Activated T-helper 2 cell treated with anti-CD3 and anti-CD28 coated beads, Interferon-gamma antibody, Interleukin-2, Interleukin-4, amounts not matched to agents 10 μg/mL and 5 μg/mL and 100 μg/mL, durations not matched to agents 14 hours and 24 hours and 36 hours (primary cell): ENCODE measurements at regions not wholly inside any gene's neighbourhood (a gene's known extent, or its start where the extent isn't known, plus 50 kb on each side); places are given as distances from the start of the nearest gene placed in this dataset.
"Not testable (repeated sequence)": the region's sequence is repeated elsewhere in the genome, so short reads cannot be mapped to it uniquely, and the experiment has no call there.

ENCODE experiments used
- DNase-seq: peaks from one replicate; pipeline ENCODE4 v3.0.0; 2021; ENCODE audit warnings: low spot score
- H3K27ac Mint-ChIP-seq: one replicate; pipeline ENCODE4 v1.8.0; 2021; ENCODE audit warnings: mixed read lengths
- H3K27me3 Mint-ChIP-seq: one replicate; pipeline ENCODE4 v1.8.0; 2021; ENCODE audit warnings: low read depth, mixed read lengths
- H3K36me3 Mint-ChIP-seq: one replicate; pipeline ENCODE4 v1.8.0; 2021; ENCODE audit warnings: low read depth, mixed read lengths
- H3K4me1 Mint-ChIP-seq: one replicate; pipeline ENCODE4 v1.8.0; 2021; ENCODE audit warnings: low read depth, mixed read lengths
- H3K4me3 Mint-ChIP-seq: one replicate; pipeline ENCODE4 v1.8.0; 2021; ENCODE audit warnings: low read depth, mild to moderate bottlenecking, moderate library complexity, mixed read lengths
- H3K9me3 Mint-ChIP-seq: one replicate; pipeline ENCODE4 v1.8.0; 2021; ENCODE audit warnings: mixed read lengths
- intact Hi-C: fragments of 100-400 bp; cut with micrococcal nuclease; formaldehyde crosslinking; loops from one replicate; pipeline ENCODE4 v1.15.1; 2023

DNA sequence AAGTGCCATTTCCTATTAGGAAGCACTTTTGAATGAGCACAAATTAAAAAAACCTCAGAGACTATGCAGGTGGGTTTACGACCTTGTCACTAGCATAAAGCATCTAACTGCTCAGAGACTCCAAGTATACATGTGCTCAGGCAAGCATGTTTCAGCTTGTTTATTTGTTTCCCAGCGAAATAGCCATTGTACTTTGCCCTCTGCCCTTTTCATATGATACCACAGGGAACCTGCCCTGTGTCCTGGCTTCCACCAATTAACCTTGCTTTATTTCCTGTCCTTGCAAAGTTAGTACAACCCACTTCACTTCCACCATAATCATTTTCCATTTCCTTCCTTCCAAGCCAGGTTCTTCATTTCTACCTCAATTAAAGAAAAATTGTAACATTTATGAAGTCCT lies 194.9 kb downstream of the DUSP6 start:
- peaks cover 14% of the 10 kb centered on the region for H3K9me3 Mint-ChIP-seq
- intact Hi-C loops: loop anchor here (1.0 kb wide), 2 partner anchors 19 to 233 kb away; no protein-coding TSS in a partner anchor
- peaks cover 28% of the 10 kb centered on the region for H3K4me1 Mint-ChIP-seq
- H3K4me3 Mint-ChIP-seq: no peak overlapping the region
- H3K27ac Mint-ChIP-seq: peak overlapping the region; percentile 43
- H3K36me3 Mint-ChIP-seq: peaks cover 15% of the 10 kb centered on the region
- no peak for DNase-seq
- H3K27me3 Mint-ChIP-seq: no peaks in the 10 kb centered on the region

DNA sequence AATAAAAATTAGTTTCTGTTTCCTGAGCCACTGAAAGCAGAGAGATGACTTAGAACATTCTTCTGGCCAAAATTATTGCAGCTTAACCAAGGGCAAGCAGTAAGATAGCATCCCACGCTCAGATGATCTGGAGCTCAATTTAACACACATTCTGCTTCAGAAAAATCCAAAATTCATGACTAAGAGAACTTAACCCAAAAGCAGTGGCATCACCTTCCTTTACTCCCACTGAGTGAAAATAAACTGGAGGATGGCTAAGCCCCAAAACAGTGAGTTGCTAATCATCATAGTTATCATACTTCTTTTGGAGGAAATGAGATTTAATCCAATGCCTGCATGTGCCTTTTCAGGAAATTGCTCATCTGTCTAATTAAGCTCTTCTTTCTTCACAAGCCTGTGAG lies 195.4 kb downstream of the DUSP6 start:
- peaks cover 18% of the 10 kb centered on the region for H3K36me3 Mint-ChIP-seq
- intact Hi-C loops: loop anchor here (1.0 kb wide), 2 partner anchors 19 to 233 kb away; no protein-coding TSS in a partner anchor
- peaks cover 14% of the 10 kb centered on the region for H3K9me3 Mint-ChIP-seq
- no peak overlapping the region for H3K4me3 Mint-ChIP-seq
- no peak for DNase-seq
- H3K27me3 Mint-ChIP-seq: no peaks in the 10 kb centered on the region
- H3K27ac Mint-ChIP-seq: peak overlapping the region; percentile 39
- peaks cover 30% of the 10 kb centered on the region for H3K4me1 Mint-ChIP-seq

DNA sequence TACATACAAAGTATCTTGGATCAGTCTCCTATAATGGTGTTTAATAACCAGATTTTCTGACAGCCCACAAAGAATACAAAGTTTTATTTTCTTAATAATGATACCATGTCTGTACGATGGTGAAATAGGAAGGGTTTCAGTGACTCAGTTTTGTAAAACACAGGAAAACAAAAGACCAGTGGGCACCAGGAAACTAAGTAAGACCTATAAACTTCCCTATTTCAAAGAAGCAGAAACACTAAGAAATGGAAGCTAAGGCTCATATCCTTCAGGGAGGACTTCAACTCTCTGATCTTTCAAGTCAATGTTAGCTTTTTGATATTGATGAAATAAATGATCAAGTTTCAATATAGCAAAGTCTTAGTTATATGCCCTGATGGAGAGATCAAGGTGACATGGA lies 196.0 kb downstream of the DUSP6 start:
- peaks cover 23% of the 10 kb centered on the region for H3K36me3 Mint-ChIP-seq

DNA sequence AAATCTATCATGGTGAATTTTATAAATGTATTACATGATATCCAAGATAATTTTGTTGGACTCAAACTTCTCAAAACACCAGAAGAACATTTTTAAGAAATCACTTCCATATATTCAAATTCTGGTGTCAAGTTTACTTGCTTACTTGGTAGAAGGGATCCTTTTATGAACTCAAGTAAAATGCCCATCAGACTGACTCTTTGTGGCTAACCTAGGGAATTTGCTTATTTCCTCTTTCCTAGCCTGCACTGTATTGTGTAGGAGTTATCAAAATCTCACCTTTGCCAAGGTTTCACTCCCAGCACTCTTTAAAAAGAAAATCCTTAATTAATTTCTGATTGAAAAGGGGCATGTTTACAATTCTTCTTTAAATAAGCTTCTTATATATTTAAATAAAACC lies 196.5 kb downstream of the DUSP6 start:
- Mint-ChIP-seq H3K27ac (no peak overlapping the region), H3K4me1 (peaks cover 32% of the 10 kb centered on the region), H3K4me3 (no peak overlapping the region), H3K36me3 (peaks cover 28% of the 10 kb centered on the region), H3K27me3 (no peaks in the 10 kb centered on the region), H3K9me3 (peaks cover 19% of the 10 kb centered on the region)
- no peak for DNase-seq
- intact Hi-C loops: no loop called here

More for the DNA sequence above, 196.0 kb downstream of the DUSP6 start:
- H3K27me3 Mint-ChIP-seq: no peaks in the 10 kb centered on the region
- H3K4me3 Mint-ChIP-seq: no peak overlapping the region
- peaks cover 14% of the 10 kb centered on the region for H3K9me3 Mint-ChIP-seq
- intact Hi-C loops: no loop called here
- no peak for DNase-seq
- peaks cover 32% of the 10 kb centered on the region for H3K4me1 Mint-ChIP-seq
- H3K27ac Mint-ChIP-seq: peak overlapping the region; percentile 39

DNA sequence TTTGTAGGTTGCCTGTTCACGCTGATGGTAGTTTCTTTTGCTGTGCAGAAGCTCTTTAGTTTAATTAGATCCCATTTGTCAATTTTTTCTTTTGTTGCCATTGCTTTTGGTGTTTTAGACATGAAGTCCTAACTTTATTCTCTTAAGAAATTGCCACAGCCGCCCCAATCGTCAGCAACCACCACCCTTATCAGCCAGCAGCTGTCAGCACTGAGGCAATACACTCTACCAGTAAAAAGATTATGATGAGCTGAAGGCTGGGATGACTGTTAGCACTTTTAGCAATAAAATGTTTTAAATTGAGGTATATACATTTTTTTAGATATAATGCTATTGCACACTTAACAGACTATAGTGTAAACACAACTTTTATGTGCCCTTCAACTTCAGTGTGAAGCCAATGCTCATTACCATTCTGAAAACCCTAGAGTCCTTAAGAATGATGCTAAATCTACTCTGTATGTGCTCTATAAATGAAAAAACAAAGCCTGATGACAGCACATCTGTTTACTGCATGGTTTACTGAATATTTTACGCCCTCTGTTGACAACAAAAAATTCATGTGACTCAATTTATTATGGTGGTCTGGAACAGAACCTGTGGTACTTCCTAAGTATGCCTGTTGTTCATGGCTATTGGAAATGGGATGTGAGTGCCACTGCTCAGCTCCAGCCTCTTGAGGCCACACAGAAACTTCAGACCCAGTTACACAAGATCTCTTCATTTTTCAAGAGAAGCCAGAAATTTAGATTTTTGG lies 197.4 kb downstream of the DUSP6 start:
- peaks cover 32% of the 10 kb centered on the region for H3K4me1 Mint-ChIP-seq
- H3K9me3 Mint-ChIP-seq: peaks cover 26% of the 10 kb centered on the region
- intact Hi-C loops: no loop called here
- H3K36me3 Mint-ChIP-seq: peaks cover 33% of the 10 kb centered on the region
- no peaks in the 10 kb centered on the region for H3K27me3 Mint-ChIP-seq
- DNase-seq: no peak
- no peak overlapping the region for H3K4me3 Mint-ChIP-seq
- no peak overlapping the region for H3K27ac Mint-ChIP-seq

DNA sequence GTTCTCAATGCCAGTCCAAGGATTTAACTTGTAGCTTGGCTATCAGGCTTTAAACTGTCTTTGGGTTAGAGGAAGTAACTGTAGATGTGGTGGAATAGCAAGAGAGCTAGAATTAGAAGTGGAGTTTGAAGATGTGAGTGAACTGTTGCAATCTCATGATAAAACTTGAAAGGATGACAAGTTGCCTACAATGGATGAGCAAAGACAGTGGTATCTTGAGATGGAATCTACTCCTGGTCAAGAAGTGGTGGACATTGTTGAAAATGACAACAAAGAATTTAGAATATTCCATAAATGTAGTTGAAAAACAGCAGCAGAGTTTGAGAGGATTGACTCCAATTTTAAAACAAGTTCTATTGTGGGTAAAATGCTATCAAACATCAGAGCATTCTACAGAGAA lies 199.0 kb downstream of the DUSP6 start:
- H3K36me3 Mint-ChIP-seq: peaks cover 44% of the 10 kb centered on the region
- no peak for DNase-seq

DNA sequence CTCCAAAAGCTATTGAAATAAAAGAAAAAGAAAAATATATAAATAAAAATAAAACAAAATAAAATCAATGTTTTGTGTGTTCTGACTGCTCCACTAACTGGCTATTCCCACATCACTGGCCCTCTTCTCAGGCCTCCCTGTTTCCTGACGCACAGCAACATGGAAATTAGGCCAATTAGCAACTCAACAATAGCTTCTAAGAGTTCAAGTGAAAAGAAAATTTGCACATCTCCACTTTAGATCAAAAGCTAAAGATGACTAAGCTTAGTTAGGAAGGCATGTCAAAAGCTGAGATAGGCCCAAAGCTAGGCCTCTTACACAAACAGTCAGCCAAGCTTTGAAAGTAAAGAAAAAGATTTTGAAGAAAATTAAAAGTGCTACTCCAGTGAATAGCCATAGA lies 200.8 kb downstream of the DUSP6 start:
- Mint-ChIP-seq H3K36me3 (peaks cover 51% of the 10 kb centered on the region), H3K27me3 (no peaks in the 10 kb centered on the region), H3K27ac (no peak overlapping the region), H3K4me3 (no peak overlapping the region), H3K9me3 (peaks cover 51% of the 10 kb centered on the region), H3K4me1 (peaks cover 17% of the 10 kb centered on the region)
- intact Hi-C loops: no loop called here
- no peak for DNase-seq

More for the DNA sequence above, 199.0 kb downstream of the DUSP6 start:
- Mint-ChIP-seq H3K27me3 (no peaks in the 10 kb centered on the region), H3K4me3 (no peak overlapping the region), H3K27ac (no peak overlapping the region), H3K4me1 (peaks cover 30% of the 10 kb centered on the region), H3K9me3 (peaks cover 41% of the 10 kb centered on the region)
- intact Hi-C loops: no loop called here

DNA sequence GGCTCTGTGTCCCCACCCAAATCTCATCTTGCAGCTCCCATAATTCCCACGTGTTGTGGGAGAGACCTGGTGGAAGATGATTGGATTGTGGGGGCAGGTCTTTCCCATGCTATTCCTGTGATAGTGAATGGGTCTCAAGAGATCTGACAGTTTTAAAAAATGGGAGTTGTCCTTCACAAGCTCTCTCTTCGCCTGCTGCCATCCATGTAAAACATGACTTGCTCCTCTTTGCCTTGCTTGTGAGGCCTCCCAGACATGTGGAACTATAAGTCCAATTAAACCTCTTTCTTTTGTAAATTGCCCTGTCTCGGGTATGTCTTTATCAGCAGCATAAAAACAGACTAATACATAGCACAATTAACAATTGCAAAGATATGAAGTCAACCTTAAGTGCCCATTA lies 201.5 kb downstream of the DUSP6 start:
- H3K27ac Mint-ChIP-seq, intact Hi-C loops, H3K4me1 Mint-ChIP-seq, H3K27me3 Mint-ChIP-seq, DNase-seq, H3K4me3 Mint-ChIP-seq: not testable (repeated sequence)
- Mint-ChIP-seq H3K9me3 (peaks cover 51% of the 10 kb centered on the region), H3K36me3 (peaks cover 51% of the 10 kb centered on the region)

DNA sequence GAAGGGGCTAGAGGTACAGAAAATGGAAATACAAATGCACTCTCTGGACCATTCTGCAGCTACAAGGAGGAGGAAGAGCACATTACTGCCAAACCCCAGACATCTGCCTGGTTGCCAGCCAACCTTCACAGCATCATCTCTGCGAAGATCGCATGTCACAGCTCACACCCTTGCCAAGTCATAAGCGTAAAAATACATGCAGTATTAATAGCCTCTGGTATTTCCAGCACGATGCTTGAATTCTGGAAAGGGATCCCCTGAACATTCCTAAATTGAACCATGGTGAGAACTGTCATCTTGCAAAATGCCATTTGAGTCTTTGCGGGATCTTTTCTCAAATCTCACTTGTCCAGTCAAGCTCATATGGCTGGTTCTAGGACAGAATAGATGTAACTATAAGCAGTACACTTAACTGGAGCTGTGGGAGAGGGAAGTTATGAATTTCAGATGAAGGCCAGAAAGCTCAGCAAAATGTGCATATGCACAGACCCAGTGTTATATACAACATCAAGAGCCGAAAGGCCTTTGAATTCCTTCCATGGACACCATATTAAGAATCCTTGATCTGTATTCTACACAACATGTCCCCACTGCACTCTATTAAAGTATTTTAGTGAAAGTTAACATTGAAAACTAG lies 211.6 kb downstream of the DUSP6 start:
- Mint-ChIP-seq H3K36me3 (no peaks in the 10 kb centered on the region), H3K9me3 (no peaks in the 10 kb centered on the region), H3K27me3 (no peaks in the 10 kb centered on the region), H3K27ac (no peak overlapping the region), H3K4me3 (no peak overlapping the region), H3K4me1 (peaks cover 38% of the 10 kb centered on the region)
- intact Hi-C loops: no loop called here
- no peak for DNase-seq

DNA sequence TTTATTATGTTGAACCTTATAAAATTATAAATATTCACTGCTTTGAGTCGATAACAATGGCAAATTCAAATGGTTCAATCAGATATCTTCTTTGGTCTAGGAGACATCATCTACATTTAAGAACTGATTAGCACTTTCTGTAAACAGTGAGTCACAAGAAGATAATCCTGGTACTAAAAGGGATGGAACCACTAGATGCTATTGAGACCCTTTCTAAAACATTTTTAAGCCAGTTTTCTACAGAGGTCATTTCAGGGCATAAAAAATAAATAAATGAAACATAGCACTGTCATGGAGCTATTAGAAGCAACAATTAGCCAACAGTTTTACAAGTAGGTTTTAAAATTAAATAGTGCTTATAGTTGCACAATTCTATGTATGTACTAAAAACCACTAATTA lies 212.2 kb downstream of the DUSP6 start:
- Mint-ChIP-seq H3K9me3 (no peaks in the 10 kb centered on the region), H3K36me3 (no peaks in the 10 kb centered on the region), H3K4me1 (peaks cover 41% of the 10 kb centered on the region), H3K4me3 (no peak overlapping the region), H3K27ac (no peak overlapping the region), H3K27me3 (no peaks in the 10 kb centered on the region)
- DNase-seq: no peak
- intact Hi-C loops: no loop called here

DNA sequence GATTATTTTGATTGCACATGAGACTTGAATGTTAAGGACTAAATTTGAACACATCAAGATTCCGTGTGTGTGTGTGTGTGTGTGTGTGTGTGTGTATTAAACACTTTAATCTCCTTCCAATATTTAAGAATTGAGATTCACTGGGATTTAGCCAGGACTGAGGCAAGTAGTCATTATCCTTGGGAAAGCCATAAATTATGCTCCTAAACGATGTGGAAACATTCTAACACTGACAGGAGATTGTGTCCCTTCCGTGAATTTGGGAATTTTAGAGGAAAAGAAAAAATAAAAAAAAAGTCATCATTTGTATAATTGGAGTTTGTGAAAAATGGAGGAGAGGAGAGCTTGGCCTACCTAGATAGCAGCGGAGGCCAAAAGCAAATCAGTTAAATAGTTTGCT lies 212.9 kb downstream of the DUSP6 start:
- Mint-ChIP-seq H3K36me3 (no peaks in the 10 kb centered on the region), H3K9me3 (no peaks in the 10 kb centered on the region), H3K4me1 (peaks cover 41% of the 10 kb centered on the region), H3K4me3 (no peak overlapping the region), H3K27ac (no peak overlapping the region), H3K27me3 (no peaks in the 10 kb centered on the region)
- intact Hi-C loops: no loop called here
- DNase-seq: no peak

DNA sequence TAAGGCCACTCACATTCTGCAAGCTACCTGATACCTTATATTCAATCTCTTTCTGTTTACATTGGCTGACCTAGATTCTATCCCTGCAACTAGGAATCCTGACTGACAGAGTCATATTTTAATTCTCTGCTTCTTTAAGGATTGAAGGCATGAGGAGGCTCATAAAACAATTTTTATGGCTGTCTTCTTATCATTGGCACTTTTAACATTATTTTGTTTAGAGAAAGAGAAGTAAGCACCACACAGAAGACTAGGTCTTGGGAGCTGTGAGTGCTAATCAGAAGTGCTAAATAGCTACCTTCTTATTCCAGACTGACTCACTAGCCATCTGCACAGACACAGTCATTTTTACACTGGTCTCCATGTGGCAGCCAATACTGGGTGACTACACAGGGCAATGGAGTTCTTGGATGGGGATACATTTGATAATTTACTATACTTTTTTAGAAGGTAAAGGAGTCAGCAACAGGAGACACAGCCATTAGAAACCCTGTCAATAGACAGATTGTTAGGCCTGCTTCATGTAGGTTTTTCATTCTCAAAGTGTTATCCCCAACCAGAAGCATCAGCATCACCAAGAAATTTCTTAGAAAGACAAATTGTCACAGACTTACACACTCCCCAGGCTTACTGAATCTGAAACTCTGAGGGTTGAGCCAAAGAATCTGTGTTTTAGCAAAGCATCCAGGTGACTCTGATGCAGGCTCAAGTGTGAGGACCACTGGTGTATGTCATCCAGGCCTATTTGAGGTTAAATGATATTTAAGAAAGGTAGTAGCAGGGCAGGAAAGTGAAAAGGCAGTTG lies 214.1 kb downstream of the DUSP6 start:
- peak overlapping the region; percentile 68 for H3K27ac Mint-ChIP-seq
- H3K36me3 Mint-ChIP-seq: no peaks in the 10 kb centered on the region
- intact Hi-C loops: loop anchor here (1.0 kb wide), 3 partner anchors 19 to 106 kb away; no protein-coding TSS in a partner anchor

More for the DNA sequence above, 214.1 kb downstream of the DUSP6 start:
- no peaks in the 10 kb centered on the region for H3K9me3 Mint-ChIP-seq
- no peaks in the 10 kb centered on the region for H3K27me3 Mint-ChIP-seq
- peaks cover 39% of the 10 kb centered on the region for H3K4me1 Mint-ChIP-seq
- H3K4me3 Mint-ChIP-seq: no peak overlapping the region
- no peak for DNase-seq
